GM21737 (cell line): ENCODE measurements at regions not wholly inside any gene's neighbourhood (a gene's known extent, or its start where the extent isn't known, plus 50 kb on each side); places are given as distances from the start of the nearest gene placed in this dataset.

Experiments
- ATAC-seq: cut with Tn5 transposase; IDR thresholded peaks from one replicate; pipeline ENCODE4 v1.9.1; 2021; ENCODE audit warnings: mild to moderate bottlenecking, moderate library complexity; ENCODE audit not compliant: unreplicated experiment

DNA sequence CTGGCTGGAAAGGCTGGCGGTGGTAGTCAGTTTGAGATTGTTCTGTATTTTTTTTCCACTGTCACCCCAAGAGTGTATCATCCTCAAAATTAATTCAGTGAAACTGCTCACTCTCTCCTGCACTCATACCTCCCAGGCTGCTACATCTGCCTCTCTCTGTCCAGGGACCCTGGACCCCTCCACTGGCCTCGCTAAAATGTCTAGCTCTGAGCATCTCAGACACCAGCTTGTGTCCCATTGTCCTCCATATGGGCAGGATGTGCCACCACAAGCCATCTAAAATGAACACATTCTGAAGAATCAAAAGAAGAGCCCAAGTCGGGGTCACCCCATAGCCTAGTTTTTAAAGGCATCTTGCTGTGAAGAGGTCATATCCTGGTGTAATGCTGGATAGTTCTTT, 345.5 kb upstream of the TSHZ3 start:
- no peak for ATAC-seq

DNA sequence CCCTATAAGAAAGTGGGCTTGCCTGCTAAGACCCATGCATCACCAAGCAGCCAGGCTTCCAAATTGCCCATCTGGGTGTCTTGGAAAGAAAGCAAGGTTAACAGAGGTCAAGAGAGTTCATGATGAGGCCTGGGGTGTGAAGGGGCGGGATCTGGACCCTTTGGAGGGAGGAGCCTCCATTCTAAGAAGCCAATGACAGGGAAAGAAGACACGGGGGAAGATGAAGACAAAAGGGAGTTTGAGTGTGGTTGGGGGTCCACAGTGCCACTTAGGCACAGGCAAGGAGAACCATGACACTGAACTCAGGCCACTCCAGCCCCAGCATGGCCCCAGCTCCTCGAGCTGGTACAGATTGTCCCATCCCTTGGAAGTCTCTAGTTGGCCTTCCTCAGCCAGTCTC, 350.2 kb upstream of the TSHZ3 start:
- ATAC-seq = no peak

DNA sequence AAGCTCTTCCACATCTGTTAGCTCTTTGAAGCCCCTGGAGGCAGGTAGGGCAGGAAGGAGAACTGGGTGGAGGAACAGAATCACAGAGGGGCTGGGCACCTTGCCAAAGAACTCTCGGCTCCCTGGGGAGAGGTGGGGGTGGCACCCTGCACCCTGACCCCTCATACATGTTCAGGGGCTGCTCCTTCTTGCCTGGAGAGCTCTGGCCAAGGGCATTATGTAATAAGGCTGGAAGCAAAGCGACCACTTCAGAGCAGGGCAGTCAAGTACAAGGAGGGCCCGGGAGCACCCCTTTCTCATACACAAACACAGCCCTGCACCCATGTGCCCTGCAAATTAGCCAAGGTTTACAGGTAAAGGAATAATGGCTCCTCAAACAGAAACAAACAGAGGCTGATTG, 351.9 kb upstream of the TSHZ3 start:
- ATAC-seq = no peak

GRCh38 chr19:31705656-31706055, 356.4 kb upstream of the TSHZ3 start:
- ATAC-seq = no peak

DNA sequence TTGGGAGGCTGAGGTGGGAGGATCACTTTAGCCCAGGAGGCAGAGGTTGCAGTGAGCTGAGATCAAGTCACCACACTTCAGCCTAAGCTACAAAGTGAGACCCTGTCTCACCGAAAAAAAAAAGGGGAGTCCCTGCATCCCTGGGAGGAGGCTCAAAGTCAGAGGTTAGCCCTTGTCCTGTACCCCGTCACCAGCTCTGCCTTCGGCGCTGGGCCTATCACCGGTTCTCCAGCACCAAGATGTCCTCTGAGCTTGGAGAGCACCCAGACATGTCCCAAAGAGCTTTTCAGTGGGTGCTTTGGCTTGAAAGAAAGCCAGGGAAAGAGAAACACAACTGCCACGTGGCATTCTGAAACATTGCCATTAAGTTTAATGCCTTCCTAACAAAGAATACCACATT, 356.9 kb upstream of the TSHZ3 start:
- no peak for ATAC-seq

- ATAC-seq = no peak
These were observed 357.7 kb upstream of the TSHZ3 start for GRCh38 chr19:31706691-31707620.

GRCh38 chr19:31708520-31708919, 359.3 kb upstream of the TSHZ3 start:
- ATAC-seq = no peak

DNA sequence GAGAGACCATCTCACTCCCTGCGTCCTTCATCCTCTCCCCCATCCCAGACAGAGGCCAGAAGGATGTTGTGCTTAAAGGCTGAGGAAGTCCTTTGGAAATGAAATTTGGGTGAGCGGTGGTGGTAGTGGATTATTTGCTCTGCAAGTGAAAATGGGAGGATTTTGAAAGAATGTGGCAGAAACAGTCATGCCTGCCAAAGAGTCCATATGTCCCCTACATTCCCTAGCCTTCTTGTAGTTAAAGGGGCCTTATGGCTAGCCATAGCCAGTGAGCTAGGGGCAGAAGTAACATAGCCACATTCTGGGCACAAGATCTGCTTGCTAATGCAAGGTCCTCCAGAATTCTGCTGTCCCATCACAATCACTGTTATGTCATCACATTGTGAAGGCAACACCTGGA, 360.2 kb upstream of the TSHZ3 start:
- ATAC-seq = no peak

DNA sequence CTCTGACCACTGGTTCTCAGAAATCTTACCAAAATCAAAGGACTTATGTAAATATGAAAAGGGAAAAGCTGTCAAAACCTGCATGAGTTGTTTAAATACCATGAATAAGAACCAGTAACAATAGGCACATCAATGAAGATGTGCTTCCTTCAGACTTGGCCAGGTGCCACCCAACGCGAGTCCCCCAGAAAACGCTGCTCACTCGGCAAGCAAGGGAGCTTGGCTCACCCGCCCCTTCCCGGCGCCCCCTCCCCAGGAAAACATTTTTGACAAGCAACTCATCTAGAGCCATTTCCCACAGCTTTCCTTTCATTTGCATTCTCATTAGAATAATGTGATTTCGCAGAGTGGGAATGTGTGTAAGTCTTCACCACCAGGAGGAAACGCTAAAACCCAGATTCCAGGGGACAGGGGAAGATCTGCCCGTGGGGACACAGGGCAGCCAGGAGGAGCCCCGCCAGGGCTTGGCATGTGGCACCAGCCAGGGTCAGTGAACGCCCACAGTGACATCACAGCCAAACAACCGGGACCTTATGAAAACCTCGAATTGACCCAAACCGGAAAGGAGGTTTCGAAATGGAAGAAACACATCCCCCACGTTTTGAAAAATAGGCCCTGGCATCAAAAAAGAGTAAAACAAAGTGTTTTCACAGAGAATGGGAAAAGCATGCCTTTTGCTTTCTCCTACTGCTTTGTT, 366.2 kb upstream of the TSHZ3 start:
- ATAC-seq = no peak

- no peak for ATAC-seq
These were observed 367.6 kb upstream of the TSHZ3 start for GRCh38 chr19:31716826-31717225.

DNA sequence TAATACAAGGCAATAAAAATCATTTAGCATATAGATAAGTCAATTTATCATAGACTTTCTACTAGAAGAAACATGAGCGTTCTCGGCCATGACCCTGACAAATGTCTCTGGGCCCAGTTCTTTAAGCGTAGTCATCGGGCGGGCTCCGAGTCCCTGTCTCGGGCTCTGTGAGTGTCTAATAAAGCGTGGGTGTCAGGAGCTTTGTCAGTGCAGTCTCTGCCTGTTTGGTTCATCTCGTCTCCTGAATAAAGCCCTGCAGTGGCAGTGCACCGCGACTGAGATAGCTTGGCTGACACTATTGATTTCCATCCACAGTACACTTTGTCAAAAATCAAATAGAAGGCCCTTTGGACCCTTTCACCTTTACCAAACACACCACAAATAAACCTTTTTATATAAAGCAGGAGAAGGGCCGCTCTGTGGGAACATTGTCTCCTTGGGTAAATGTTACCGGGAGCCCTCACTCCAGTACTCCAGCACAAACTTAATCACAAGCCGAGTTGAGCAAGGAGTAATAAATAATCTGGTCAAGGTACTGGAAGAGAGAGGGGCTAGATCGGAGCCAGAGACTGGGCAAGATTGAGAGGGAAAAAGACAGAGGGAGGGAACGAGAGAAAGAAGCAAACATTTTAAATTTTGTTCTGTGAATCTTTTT, 368.2 kb upstream of the TSHZ3 start:
- ATAC-seq = no peak

- ATAC-seq = no peak
These were observed 368.8 kb upstream of the TSHZ3 start for GRCh38 chr19:31718032-31718431.

DNA sequence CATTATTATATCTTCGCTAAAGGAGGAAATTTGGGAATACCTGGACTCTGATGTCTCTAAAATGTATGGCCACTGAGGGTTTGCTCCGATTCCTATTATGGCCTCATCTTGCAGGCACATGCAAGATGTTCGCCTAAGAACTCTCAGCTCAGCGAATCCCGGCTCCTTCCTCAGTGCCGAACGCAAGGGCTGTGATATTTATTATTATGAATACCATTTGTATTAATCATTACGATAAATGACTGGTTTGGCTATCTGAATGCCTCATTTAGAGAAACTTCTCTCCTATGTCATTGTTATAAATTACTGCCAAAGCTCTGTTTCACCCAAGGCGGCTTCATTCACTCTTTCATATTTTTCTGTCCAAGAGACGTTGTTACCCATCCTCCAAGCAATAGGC, 369.7 kb upstream of the TSHZ3 start:
- no peak for ATAC-seq

DNA sequence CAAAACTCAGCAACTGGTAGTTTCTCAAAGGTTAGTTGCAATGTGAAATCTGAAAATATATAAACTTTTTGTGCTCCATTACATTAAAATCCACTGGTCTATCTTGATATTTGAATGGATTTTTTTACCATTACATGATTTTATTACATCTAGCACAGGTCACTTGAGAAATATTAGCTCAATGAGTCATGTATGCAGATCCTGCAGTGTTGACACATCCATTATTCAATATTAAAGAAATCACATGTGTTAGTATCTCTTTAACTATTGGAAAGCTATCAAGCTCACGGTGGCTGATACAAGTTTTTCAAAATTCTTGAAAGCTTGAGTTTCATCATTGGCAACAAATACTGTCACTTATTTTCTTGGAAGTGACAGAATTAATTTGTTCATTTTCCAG, 373.9 kb upstream of the TSHZ3 start:
- ATAC-seq = no peak

- ATAC-seq = no peak
These were observed 375.8 kb upstream of the TSHZ3 start for GRCh38 chr19:31725051-31725450.

DNA sequence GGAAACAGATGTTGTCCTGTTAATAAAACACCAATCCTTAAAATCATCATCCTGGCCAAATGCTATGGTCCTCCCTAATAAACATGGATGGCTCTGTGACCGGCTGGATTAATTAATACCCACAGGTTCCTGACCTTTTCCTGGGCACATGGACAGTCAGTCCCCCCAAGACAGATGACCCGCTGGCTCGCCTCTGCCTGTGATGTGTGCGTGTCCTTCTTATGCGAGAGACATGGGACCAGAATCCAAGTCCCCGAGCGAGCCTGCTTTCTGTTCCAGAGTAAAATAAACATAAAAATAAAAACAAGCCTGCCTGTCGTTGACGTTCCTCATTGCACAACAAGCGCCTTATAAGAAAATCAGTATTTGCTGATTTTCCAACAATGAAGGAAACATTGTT, 378.3 kb upstream of the TSHZ3 start:
- ATAC-seq = no peak

DNA sequence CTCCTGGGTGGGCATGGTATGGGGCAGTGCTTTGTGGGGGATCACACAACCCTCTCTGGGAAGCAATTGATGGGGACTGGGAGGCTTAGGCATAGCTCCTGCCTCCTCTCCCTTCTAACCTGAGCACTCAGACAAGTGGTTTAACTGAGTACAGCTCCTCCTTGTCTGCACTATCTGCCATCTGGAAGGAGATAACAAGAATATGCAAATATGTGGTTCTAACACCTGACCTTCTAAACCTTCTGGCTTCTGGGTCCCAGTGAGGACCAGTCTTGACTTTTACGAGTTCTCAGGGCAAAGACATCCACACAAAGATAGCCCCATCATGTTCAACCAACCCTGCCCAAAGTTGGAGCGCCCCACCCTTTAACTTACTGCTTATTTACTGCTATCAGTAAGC, 381.0 kb upstream of the TSHZ3 start:
- ATAC-seq = no peak

DNA sequence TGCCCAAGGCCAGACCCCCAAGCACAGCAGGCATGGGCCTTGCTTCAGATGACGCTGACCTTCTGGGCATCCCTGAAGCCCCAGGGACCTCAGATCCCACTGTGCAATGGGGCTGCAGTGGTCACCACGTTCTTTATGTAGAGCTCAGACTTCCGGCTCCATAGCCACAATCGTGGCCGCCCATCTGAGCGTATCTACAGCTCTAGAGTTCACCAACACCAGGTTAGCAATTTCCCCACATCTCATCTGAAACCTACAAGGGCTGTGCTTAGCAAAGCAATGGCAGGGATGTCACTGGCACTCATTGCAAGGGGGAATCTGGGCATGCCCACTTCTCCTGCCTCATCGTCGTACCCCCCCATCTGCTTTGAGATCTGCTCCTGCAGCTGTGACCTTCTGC, 384.4 kb upstream of the TSHZ3 start:
- ATAC-seq = no peak

DNA sequence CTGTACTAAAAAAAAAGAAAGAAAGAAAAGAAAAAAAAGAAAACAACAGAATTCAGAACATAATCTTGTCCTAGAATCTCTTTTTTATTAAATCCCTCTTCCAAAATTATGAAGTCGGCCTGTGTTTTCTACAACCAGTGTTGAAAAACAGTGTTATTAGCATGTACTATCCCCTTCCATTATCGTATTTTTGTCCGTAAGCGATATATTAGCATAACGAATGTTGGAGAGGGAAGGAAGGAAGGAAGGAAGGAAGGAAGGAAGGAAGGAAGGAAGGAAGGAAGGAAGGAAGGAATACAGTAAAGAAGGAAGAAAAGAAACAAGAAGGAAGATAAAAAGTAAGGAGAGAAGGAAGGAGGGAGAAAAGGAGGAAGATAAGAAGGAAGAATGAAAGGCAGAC, 393.0 kb upstream of the TSHZ3 start:
- no peak for ATAC-seq

DNA sequence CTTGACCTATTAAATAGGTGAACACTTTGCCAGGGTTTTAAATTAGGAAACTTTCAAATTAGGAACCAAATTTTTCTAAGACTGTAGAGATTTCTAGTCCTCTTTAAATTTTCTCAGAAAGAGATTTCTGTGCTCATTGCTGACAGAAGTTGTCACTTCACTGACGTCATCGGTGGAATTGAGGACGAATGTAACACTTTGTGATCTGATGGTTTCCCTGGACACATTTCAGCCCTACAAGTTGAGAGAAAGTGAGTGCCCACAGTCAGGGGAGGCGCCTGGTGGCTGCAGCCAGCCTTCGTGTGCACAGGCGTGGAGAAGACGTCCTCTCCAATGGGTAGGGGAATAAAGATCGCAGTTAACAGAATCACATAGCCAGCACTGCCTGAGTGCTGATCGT, 396.5 kb upstream of the TSHZ3 start:
- ATAC-seq = no peak

- no peak for ATAC-seq
These were observed 400.0 kb upstream of the TSHZ3 start for GRCh38 chr19:31749231-31749630.

DNA sequence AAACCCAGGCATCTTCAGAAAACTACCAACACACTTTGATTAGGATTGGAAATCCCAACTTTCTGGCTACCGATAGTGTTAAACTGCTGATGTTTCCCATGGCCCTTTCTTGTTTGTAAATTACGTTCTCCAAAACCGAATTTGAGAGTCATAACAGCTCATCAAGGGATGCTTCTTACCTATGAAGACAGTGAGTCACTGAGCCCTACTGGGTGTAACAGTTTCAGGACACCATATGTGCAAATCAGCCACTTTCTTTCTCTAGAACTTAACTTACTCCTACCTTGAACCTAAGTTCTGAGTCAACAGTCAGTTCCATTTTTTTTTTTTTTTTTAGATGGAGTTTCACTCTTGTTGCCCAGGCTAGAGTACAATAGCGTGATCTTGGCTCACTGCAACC, 410.1 kb upstream of the TSHZ3 start:
- no peak for ATAC-seq
